Lower lobe of right lung (tissue), 2 donors: ENCODE measurements at regions not wholly inside any gene's neighbourhood (a gene's known extent, or its start where the extent isn't known, plus 50 kb on each side); places are given as distances from the start of the nearest gene placed in this dataset.

Experiments used
- ATAC-seq, 2 donors: fragments of 200-7000 bp; cut with Tn5 transposase; one replicate each; pipeline ENCODE4 v1.9.1; 2020 to 2022; ENCODE audit warnings: mild to moderate bottlenecking in 2 of 2, moderate library complexity in 2 of 2
- DNase-seq: peaks from one replicate; pipeline ENCODE4 v3.0.0-alpha.2; 2020
- H3K27ac ChIP-seq: fragments of 200-600 bp; one replicate; pipeline ENCODE4 v1.8.0; 2022
- H3K27me3 ChIP-seq: fragments of 200-600 bp; one replicate; pipeline ENCODE4 v1.8.0; 2022; ENCODE audit warnings: low read depth
- H3K36me3 ChIP-seq: fragments of 200-600 bp; one replicate; pipeline ENCODE4 v1.8.0; 2022; ENCODE audit warnings: mild to moderate bottlenecking
- H3K4me1 ChIP-seq: fragments of 200-600 bp; one replicate; pipeline ENCODE4 v1.8.0; 2022
- H3K4me3 ChIP-seq: fragments of 200-600 bp; one replicate; pipeline ENCODE4 v1.8.0; 2022; ENCODE audit warnings: mild to moderate bottlenecking
- H3K9me3 ChIP-seq: fragments of 200-600 bp; one replicate; pipeline ENCODE4 v1.8.0; 2022
- intact Hi-C: fragments of 100-400 bp; cut with DNase I; formaldehyde crosslinking; loops from one replicate; pipeline ENCODE4 v1.11.0; 2022
- TF ChIP-seq, protein P1 (sequence below): fragments of 200-600 bp; IDR thresholded peaks from one replicate; pipeline ENCODE4 v1.8.0; 2022; ENCODE audit warnings: antibody characterized with exemption, mild to moderate bottlenecking
- donor health status: DM: no; HTN: yes; CAD: no; lungs with severe emphysema.

DNA sequence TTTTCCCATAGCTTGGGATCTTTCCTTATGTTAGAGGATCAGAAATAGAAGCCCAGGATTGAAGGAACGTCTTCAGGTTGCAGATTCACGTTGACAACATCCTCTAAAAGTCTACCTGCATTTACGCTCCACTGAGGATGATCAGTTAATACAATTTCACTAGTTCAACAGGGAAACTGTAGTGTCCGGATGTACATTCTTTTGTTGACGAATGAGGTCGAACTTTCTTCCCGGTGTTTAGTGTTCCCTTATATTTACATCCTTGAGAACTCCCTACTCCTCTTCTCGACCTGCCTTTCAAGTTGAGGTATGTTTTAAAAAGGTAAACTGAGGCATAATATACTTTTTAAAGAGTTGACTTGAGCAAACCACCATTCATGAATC is 74.8 kb downstream of the SIK1 start:
- Histone ChIP-seq H3K36me3 (no peaks in the 10 kb centered on the region), H3K27ac (no peak overlapping the region), H3K4me3 (no peak overlapping the region), H3K4me1 (peaks cover 15% of the 10 kb centered on the region), H3K9me3 (no peaks in the 10 kb centered on the region), H3K27me3 (no peaks in the 10 kb centered on the region)
- no peak for DNase-seq
- TF ChIP-seq, protein P1, sequence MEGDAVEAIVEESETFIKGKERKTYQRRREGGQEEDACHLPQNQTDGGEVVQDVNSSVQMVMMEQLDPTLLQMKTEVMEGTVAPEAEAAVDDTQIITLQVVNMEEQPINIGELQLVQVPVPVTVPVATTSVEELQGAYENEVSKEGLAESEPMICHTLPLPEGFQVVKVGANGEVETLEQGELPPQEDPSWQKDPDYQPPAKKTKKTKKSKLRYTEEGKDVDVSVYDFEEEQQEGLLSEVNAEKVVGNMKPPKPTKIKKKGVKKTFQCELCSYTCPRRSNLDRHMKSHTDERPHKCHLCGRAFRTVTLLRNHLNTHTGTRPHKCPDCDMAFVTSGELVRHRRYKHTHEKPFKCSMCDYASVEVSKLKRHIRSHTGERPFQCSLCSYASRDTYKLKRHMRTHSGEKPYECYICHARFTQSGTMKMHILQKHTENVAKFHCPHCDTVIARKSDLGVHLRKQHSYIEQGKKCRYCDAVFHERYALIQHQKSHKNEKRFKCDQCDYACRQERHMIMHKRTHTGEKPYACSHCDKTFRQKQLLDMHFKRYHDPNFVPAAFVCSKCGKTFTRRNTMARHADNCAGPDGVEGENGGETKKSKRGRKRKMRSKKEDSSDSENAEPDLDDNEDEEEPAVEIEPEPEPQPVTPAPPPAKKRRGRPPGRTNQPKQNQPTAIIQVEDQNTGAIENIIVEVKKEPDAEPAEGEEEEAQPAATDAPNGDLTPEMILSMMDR = no peak
- intact Hi-C loops = no loop called here
- ATAC-seq = no peak

DNA sequence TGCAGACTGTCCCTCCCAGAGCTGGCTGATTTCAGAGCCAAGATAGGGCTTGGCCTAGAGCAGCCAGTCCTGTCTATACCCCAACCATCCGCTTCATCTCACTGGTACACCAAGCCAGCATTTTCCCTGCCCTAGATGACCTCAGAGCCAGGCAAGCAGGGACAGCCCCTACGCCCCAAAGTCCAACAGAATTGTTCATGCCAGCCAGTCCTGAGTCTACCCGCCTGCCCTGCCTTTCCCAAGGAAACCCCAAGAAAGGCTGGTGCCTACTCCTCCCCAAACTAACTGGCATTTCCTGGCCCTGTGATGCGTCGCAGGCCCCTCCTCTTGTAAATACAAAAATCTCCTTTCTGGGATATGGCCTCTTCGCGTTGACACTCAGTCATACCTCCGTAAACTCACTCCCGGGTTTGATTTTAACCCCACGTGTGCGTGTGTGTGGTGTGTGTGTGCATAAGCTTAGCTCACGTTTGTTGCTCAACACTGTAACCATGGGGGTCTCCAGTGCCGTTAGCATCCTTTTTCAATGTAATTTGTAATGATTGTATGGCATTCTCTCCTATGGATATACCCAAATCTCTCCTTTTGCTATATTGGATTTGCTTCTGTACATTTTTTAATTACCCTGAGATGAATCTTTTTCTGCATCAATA is 75.3 kb downstream of the SIK1 start:
- H3K27ac ChIP-seq = no peak overlapping the region
- DNase-seq (no peak), ATAC-seq (no peak)
- intact Hi-C loops = no loop called here
- no peaks in the 10 kb centered on the region for H3K36me3 ChIP-seq
- no peaks in the 10 kb centered on the region for H3K27me3 ChIP-seq
- TF ChIP-seq, protein P1 = no peak
- H3K4me1 ChIP-seq = peaks cover 15% of the 10 kb centered on the region
- no peaks in the 10 kb centered on the region for H3K9me3 ChIP-seq
- H3K4me3 ChIP-seq = no peak overlapping the region

DNA sequence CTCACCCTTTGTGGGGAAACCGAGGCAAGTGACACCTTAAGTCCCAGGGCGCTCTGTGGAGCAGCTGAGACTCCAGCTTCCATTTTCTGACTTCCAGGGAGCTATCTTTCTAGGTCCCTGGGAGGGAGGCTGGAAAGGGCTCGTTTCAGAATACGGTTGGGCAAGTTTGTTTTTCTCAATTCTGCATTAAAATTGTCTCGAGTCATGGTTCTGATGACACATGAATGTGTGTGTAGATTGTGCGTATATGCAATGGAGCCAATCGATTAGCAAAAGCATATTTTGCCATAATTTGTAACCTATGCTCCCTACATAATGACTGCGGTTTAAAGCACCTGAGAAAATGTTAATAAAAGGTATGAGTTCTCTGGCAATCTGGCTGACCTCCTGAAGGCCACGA is 77.3 kb downstream of the SIK1 start:
- Histone ChIP-seq H3K27ac (no peak overlapping the region), H3K9me3 (no peaks in the 10 kb centered on the region), H3K36me3 (no peaks in the 10 kb centered on the region), H3K4me1 (peaks cover 23% of the 10 kb centered on the region), H3K27me3 (no peaks in the 10 kb centered on the region), H3K4me3 (no peak overlapping the region)
- DNase-seq = no peak
- ATAC-seq = no peak
- TF ChIP-seq, protein P1 = no peak
- intact Hi-C loops = no loop called here

DNA sequence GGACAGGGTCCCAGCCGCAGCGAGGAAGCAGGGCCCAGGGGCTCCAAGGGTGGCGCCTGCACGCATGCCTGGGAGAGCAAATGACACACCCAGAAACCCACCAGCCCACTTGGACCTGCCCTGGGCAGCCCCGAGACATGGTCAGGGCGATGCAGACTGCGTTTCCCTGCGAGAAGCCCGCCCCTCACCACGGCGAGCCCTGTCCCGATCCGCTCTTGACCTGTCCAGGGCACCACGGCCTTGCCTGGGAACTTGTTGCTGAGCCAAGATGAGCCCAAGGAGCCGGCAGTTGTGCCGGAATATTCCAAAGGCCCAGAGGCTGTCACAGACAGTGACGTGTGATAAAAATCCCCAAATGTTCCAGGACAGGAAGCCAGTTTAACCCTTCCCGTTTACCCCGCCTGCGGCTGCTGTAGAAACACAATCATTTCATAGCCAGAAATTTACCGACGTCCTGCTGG is 78.1 kb downstream of the SIK1 start:
- intact Hi-C loops = no loop called here
- H3K27ac ChIP-seq = peak overlapping the region; percentile 18
- no peaks in the 10 kb centered on the region for H3K36me3 ChIP-seq
- no peaks in the 10 kb centered on the region for H3K9me3 ChIP-seq
- no peak overlapping the region for H3K4me3 ChIP-seq
- DNase-seq (no peak), ATAC-seq (no peak)
- TF ChIP-seq, protein P1 = no peak
- H3K27me3 ChIP-seq = no peaks in the 10 kb centered on the region
- peaks cover 24% of the 10 kb centered on the region for H3K4me1 ChIP-seq

DNA sequence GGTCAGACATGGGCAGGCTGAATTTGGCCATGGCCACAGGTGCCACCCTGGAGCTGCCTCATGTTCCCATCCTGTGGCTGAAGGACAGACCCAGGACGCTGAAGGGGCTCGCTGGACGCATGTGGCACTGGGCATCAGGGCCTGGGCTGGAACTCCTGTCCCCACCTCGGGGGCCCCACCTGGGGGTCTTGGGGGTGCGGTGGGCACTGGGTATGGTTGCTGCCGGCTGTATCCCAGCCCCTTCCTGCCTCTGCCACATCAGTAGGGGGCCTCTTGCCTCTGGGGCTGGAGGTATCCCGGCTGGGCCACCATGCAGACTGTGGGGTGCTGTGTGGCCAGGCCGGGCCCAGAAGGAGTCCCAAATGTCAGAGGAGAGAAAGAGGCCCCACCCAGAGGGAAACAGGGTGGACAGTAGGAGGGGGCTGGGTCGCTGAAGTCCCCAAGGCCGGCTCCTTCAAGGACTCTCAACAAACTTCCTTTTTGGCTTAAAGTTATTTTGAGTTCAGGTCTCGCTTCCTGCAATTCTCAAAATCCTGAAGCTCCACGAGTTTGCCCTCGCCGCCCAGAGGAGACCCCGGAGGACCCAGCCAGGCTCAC is 78.7 kb downstream of the SIK1 start:
- Histone ChIP-seq H3K4me3 (no peak overlapping the region), H3K27me3 (no peaks in the 10 kb centered on the region), H3K9me3 (no peaks in the 10 kb centered on the region), H3K36me3 (no peaks in the 10 kb centered on the region), H3K4me1 (peaks cover 30% of the 10 kb centered on the region), H3K27ac (peak overlapping the region; percentile 18)
- TF ChIP-seq, protein P1 = no peak
- intact Hi-C loops = no loop called here
- no peak for ATAC-seq
- no peak for DNase-seq
